ENCODE measurements at regions not wholly inside any gene's neighbourhood (a gene's known extent, or its start where the extent isn't known, plus 50 kb on each side); places are given as distances from the start of the nearest gene placed in this dataset.

- no peaks in the 10 kb centered on the region for H3K9me3 ChIP-seq
- no peaks in the 10 kb centered on the region for H3K27me3 ChIP-seq
- no peaks in the 10 kb centered on the region for H3K4me1 ChIP-seq
- no peak for TF ChIP-seq CTCF (IDR thresholded peaks at IDR 0.05)
- H3K27ac ChIP-seq = no peak overlapping the region
- no peak for DNase-seq
- no peak overlapping the region for H3K4me3 ChIP-seq
- intact Hi-C loops (cut with DNase I) = no loop called here
- H3K36me3 ChIP-seq = no peaks in the 10 kb centered on the region
- no peak for ATAC-seq
Measured at GRCh38 chr13:60945396-60945795, 470.3 kb downstream of the PCDH20 start.

GRCh38 chr13:60944863-60945262 lies 470.8 kb downstream of the PCDH20 start:
- no peak for DNase-seq
- Histone ChIP-seq H3K4me1 (no peaks in the 10 kb centered on the region), H3K36me3 (no peaks in the 10 kb centered on the region), H3K27ac (no peak overlapping the region), H3K4me3 (no peak overlapping the region), H3K27me3 (no peaks in the 10 kb centered on the region), H3K9me3 (no peaks in the 10 kb centered on the region)
- no peak for TF ChIP-seq CTCF (IDR thresholded peaks at IDR 0.05)
- ATAC-seq = no peak
- intact Hi-C loops (cut with DNase I) = no loop called here

GRCh38 chr13:60944016-60944415 lies 471.6 kb downstream of the PCDH20 start:
- Histone ChIP-seq H3K9me3 (no peaks in the 10 kb centered on the region), H3K27me3 (no peaks in the 10 kb centered on the region), H3K4me3 (no peak overlapping the region), H3K36me3 (no peaks in the 10 kb centered on the region), H3K27ac (no peak overlapping the region), H3K4me1 (no peaks in the 10 kb centered on the region)
- DNase-seq (no peak), ATAC-seq (no peak)
- no peak for TF ChIP-seq CTCF (IDR thresholded peaks at IDR 0.05)
- intact Hi-C loops (cut with DNase I) = no loop called here

GRCh38 chr13:60936281-60936680 lies 479.4 kb downstream of the PCDH20 start:
- no peak for TF ChIP-seq CTCF (IDR thresholded peaks at IDR 0.05)
- DNase-seq (no peak), ATAC-seq (no peak)
- H3K9me3 ChIP-seq = no peaks in the 10 kb centered on the region
- H3K4me3 ChIP-seq = no peak overlapping the region
- no peaks in the 10 kb centered on the region for H3K4me1 ChIP-seq
- intact Hi-C loops (cut with DNase I) = no loop called here
- no peaks in the 10 kb centered on the region for H3K36me3 ChIP-seq
- H3K27me3 ChIP-seq = no peaks in the 10 kb centered on the region
- H3K27ac ChIP-seq = no peak overlapping the region

GRCh38 chr13:60933638-60934037 lies 482.0 kb downstream of the PCDH20 start:
- no peaks in the 10 kb centered on the region for H3K36me3 ChIP-seq
- H3K27ac ChIP-seq = no peak overlapping the region
- no peak for DNase-seq
- H3K4me1 ChIP-seq = no peaks in the 10 kb centered on the region
- H3K27me3 ChIP-seq = no peaks in the 10 kb centered on the region
- intact Hi-C loops (cut with DNase I) = no loop called here
- no peaks in the 10 kb centered on the region for H3K9me3 ChIP-seq
- no peak overlapping the region for H3K4me3 ChIP-seq
- TF ChIP-seq CTCF (IDR thresholded peaks at IDR 0.05) = no peak
- no peak for ATAC-seq

- DNase-seq = no peak
- Histone ChIP-seq H3K36me3 (no peaks in the 10 kb centered on the region), H3K27ac (no peak overlapping the region), H3K27me3 (no peaks in the 10 kb centered on the region), H3K4me1 (no peaks in the 10 kb centered on the region), H3K9me3 (no peaks in the 10 kb centered on the region), H3K4me3 (no peak overlapping the region)
- TF ChIP-seq CTCF (IDR thresholded peaks at IDR 0.05) = no peak
- no peak for ATAC-seq
- intact Hi-C loops (cut with DNase I) = no loop called here
Measured at GRCh38 chr13:60931858-60932546, 483.6 kb downstream of the PCDH20 start.

All from upper lobe of right lung (tissue), 1 donor.